NCI-H146 treated with DMSO at 0.1 percent for 48 hours (cell line): ENCODE measurements at regions not wholly inside any gene's neighbourhood (a gene's known extent, or its start where the extent isn't known, plus 50 kb on each side); places are given as distances from the start of the nearest gene placed in this dataset.

ENCODE experiments used
- DNase-seq: peaks from one replicate; lab custom pipeline; 2025; ENCODE audit not compliant: unreplicated experiment; lab: John Stamatoyannopoulos, UW

DNA sequence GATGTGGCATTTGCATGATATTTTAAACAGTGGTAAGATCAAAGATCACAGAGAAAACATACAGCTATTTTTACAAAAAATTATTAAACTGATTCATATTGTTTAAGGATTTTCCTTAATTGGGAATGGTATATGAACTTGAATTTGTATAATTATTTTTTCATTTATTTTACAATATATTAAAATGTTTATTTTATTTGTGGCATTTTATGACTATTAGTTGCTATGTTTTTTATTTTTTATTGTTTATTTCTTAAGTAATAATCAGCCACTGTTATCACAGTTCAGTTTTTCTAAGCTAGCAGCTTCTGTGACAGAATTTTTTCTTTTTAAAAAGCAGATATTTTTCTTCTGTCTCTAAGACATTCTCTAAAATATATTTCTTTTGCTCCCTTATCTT, 387.0 kb upstream of the KHDRBS2 start:
- no peak for DNase-seq

- DNase-seq, result no peak
These were observed 384.6 kb upstream of the KHDRBS2 start for GRCh38 chr6:62670490-62671223.

DNA sequence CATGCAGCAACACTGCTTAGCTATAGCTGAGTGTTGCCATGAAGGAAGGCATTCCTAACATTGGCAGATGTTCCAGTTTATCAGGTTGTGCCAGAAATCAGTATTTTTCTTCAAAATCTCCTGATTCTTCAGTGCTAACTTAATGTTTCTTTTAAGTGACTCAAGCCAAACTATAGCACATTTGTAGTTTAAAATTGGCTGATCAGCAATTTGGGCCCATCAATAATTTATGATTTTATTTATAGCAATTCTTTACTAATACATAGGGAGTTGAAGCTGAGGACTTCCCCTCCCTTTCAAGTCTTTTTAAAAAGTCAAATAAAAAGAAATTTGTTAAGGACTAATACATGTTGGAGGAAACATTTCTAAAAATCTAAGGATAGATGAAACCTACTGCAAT, 383.8 kb upstream of the KHDRBS2 start:
- no peak for DNase-seq

GRCh38 chr6:62652692-62653328, 366.8 kb upstream of the KHDRBS2 start:
- DNase-seq, result no peak

DNA sequence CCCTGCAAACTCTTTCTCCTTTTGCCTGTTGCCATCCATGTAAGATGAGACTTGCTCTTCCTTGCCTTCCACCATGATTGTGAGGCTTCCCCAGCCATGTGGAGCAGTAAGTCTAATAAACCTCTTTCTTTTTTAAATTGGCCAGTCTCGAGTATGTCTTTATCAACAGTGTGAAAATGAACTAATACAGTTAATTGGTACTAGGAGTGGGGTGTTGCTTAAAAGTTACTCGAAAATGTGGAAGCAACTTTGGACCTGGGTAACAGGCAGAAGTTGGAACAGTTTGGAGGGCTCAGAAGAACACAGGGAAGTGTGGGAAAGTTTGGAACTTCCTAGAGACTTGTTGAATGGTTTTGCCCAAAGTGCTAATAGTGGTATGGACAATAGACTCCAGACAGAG, 359.2 kb upstream of the KHDRBS2 start:
- no peak for DNase-seq

DNA sequence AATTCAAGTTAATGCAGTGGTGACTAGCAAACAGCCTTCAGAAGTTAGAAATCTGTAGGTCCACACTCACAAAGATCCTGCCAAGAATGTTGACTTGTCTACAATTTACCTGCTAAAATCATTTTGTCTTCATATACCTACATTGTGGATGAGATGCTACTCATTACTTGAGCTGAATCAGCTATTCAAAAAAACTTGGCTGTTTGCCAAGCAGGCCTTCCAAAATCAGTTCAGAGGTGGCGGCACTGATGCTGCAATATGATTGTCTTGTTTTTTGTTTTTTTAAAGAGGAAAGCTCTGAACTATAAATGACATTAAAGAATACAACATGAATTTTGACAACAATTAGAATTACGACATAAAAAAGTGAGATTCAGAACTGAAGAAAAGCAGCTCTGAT, 354.7 kb upstream of the KHDRBS2 start:
- DNase-seq, result no peak

DNA sequence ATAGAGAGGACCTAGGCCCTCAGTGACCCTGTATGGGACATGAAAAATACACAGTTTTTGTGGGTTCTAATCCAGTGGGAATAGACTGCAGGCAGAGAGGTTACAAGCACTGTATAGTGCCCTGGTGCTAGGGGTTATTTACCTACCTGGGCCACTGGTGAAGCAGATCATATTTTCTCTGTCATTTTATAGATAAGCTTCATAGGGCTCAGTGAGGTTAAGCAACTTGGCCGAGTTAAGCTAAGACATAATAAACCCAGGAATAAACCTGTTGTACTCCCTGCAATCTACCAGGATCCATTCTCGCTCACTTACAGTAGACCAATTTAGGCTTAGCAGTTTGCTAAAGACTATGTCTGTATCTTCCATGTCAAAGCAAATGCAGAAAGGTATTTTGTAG, 340.6 kb upstream of the KHDRBS2 start:
- DNase-seq, result no peak

GRCh38 chr6:62623846-62624532, 338.0 kb upstream of the KHDRBS2 start:
- DNase-seq, result no peak

DNA sequence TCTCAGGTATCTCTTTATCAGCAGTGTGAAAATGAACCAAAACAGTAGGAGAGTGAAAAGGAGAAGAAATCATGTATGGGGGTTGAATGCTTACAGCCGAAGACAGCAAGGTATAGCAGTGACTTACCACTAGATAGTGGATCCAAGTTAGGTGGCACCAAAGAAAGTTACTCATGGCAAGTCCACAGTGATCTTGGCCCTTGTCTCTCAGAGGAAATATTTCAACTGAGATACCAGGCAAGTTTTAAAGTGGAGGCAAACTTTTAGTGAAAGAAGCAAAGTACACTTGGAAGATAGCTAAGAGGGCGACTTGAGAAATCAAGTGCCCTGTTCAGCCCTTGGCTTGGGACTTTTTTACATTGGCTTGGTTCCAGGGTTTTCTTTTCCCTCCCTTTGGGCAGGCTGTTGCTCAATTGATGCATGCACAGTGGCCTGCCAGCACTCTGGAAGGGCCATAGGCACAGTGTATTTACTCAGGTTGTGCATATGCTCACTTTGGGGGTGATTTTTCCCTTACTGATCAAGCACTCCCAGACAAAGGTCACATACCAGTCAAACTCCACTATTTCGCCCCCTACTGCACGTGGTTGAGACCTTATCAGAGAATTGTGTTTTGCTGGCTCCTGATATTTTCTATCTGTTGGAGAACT, 329.5 kb upstream of the KHDRBS2 start:
- DNase-seq, result no peak

- DNase-seq, result no peak
These were observed 328.4 kb upstream of the KHDRBS2 start for GRCh38 chr6:62614442-62614841.

DNA sequence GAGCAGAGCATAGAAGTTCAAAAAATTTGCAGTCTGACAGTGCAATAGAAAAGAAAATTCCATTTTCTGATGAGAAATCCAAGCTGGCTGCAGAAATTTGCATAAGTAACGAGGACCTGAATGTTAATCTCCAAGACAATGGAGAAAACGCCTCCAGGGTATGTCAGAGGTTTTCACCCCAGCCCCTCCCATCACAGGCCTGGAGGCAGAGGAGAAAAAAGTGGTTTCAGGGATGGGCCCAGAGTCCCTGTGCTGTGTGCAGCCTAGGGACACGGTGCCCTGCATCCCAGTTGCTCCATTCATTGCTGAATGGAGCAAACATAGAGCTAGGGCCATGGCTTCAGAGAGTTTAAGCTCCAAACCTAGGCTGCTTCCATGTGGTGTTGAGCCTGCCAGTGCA, 327.9 kb upstream of the KHDRBS2 start:
- no peak for DNase-seq

GRCh38 chr6:62612471-62612870, 326.4 kb upstream of the KHDRBS2 start:
- DNase-seq, result no peak

DNA sequence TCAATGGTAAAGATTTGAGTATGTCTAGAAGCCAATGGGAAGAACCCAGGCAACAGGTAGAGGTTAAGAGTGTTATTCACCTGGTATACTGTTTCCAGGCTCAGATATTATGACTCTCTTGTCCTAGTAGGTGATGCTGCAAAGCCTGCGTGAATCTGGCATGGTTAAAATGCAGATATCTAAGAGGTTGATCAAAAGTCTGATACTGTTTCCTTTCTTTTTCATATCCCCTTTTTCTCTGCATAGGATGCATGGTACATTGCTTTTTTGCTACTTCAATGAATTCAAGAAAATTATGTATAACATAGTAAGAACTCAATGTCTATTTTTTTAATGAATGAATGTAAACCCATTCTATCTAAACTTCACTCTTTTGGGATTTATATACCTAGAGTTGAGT, 284.3 kb upstream of the KHDRBS2 start:
- no peak for DNase-seq

DNA sequence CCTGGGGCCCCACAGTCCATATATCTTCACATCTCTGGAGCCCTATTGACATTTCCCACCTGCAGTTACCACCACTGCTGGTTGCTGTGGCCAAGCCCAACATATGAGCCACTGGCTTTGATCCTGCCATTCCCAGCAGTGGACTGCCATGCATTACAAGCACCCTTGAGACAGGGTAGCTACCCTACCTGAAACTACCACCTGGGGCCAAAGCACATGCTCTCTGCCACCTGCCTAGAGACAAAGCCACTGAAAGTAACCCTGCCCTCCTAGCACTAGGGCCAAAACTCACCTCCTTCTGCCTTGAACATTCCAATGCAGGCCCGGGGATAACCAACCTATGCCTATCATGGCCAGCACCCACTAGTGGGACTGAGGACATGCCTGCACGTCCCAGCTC, 255.5 kb upstream of the KHDRBS2 start:
- no peak for DNase-seq

DNA sequence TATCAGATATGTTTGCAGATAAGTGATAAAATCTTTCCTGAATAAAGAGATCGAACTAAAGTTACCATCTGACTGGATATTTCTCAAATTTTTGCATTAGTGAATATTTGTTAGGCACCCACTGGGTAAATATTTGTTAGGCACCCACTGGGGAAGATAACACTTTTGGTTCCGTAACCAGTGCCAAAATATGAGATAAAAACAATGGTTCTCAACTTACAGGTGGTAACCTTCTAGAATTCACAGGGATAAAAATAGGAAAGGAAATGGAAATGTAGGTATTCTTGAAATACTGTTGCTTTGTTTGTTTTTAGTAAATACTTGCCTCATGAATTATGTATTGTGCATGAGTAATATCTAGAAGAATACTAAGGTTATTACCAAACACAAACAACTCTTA, 245.0 kb upstream of the KHDRBS2 start:
- DNase-seq, result no peak

DNA sequence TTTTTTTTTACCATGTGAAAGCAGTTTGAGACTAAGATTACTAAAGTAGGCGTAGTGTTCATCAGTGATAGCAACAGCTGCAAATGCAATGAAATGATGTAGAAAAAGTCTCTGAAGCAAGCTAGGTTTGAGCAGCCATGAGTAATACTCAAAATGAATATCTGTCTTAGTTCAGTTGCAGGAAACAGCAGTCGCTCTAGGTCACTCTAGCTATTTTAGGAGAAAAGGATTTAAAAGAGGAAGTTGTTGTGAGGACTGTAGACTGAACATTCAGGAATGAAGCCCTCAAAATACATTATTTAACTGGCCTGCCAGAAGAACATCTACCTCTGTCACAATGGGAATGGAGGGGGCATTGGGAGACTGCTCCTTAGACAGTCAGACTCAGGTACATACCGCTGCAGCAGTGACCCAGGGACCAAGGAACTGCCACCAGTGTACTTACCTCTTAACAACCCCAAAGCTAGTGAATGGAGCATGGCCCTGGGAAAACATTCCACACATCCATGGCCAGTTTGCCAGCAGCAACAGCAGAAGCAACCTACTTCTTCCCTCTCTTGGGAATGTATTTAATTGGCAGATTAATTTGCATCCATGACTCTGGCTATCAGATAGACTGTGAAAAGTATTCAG, 243.0 kb upstream of the KHDRBS2 start:
- no peak for DNase-seq

DNA sequence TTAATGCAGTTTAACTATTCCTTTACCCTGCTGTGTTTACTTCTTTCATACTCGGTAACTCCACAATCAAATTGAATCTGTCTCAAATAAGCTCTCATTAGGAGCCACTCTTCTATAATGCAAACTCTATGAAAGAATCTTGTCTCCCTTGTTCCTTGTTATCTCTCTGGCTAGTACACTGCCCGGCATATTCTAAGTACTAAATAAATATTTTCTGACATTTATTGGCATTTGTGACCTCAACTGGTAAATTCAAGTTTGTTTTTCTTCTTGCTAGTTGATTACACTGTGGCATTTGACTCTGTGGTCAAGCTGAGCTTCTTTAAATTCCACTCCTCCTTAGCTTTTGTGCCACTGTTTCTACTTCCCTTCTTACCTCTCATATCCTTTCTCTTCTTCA, 237.6 kb upstream of the KHDRBS2 start:
- no peak for DNase-seq

- DNase-seq, result no peak
These were observed 233.5 kb upstream of the KHDRBS2 start for GRCh38 chr6:62519574-62519973.

DNA sequence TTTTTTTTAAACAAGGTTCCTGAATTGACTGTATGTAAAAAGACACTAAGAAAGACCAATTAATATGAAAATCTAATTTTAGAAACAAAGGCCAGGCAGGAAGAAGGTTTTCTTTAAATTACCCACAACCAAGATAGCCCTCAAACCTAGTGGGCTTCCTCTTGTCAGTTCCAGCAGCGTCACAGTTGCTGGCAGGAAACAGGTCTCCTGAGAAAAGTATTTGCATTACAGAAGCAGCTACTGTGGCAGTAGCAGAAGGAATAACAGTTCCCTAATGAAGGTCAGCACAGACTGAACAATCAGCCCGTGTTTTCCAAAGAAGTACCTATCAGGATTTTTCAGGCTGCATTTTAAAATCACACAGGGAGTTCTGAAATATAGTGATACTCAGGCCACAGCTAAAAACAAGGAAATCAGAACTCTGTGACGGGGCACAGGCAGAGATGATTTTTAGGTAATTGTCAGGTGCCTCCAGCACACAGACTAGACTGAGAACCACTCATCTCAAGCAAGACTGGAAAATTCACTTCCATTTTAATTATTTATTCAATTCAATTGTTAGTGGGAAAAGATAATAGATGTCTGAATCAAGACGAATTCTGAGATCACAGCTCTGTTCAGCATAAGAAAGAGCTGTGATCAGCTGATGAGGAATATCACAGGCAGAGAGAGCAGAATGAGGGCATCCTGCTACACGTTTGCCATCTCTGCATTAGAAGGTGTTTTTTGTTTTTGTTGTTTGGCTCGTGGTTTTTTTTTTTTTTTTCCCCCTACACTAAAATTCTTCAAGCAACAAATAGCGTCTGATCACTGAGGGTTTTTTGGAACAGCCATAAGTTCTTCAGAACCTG, 230.5 kb upstream of the KHDRBS2 start:
- no peak for DNase-seq

DNA sequence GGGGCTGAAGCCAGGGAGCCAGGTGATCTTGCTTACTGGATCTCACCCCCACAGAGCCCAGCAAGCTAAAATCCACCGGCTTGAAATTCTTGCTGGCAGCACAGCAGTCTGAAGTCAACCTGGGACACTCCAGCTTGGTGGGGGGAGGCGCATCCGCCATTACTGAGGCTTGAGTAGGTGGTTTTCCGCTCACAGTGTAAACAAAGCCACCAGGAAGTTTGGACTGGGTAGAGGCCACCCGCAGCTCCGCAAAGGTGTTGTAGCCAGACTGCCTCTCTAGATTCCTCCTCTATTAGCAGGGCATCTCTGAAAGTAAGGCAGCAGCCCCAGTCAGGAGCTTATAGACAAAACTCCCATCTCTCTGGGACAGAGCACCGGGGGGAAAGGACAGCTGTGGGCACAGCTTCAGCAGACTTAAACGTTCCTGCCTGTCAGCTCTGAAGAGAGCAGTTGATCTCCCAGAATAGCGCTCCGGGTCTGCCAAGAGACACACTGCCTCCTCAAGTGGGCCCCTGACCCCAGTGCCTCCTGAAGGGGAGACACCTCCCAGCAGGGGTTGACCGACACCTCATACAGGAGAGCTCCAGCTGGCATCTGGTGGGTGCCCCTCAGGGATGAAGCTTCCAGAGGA, 206.3 kb upstream of the KHDRBS2 start:
- DNase-seq, result no peak
